ENCODE measurements at regions not wholly inside any gene's neighbourhood (a gene's known extent, or its start where the extent isn't known, plus 50 kb on each side); places are given as distances from the start of the nearest gene placed in this dataset.
"Not testable (repeated sequence)": the region's sequence is repeated elsewhere in the genome, so short reads cannot be mapped to it uniquely, and the experiment has no call there.

DNA sequence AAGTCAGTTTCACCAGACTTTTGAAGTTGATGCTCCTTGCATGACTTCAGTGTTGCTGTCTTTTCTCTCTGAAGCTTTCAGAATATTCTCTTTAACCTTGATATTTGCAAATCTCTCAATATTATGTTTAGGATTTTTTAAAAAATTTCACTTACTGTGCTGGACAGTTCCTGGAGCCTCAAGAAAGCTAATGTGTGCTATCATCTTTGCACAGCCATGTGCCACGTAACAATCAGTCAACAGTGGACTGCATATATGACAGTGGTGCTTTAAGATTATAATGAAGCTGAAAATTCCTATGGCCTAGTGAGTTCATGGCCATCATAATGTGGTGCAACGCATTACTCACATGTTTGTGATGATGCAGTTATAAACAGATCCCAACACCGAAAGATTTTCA, 59.1 kb upstream of the OGFRL1 start:
- H3K4me3 ChIP-seq (ENCODE audit: insufficient read depth, low read depth, low read length, poor library complexity, severe bottlenecking) = no peak overlapping the region
- DNase-seq = no peak
- no peaks in the 10 kb centered on the region for H3K36me3 ChIP-seq (ENCODE audit: control insufficient read depth, insufficient read depth, low read length)
- H3K9me3 ChIP-seq (ENCODE audit: control insufficient read depth, low read length) = no peaks in the 10 kb centered on the region
- peaks cover 6% of the 10 kb centered on the region for H3K4me1 ChIP-seq (ENCODE audit: control insufficient read depth, insufficient read depth, low read length, poor library complexity, severe bottlenecking)
- no peak overlapping the region for H3K27ac ChIP-seq (ENCODE audit: insufficient read depth, low read length, poor library complexity, severe bottlenecking)
- no peaks in the 10 kb centered on the region for H3K27me3 ChIP-seq (replicated peaks; ENCODE audit: control insufficient read depth, insufficient read depth, low read length, poor library complexity, severe bottlenecking)

DNA sequence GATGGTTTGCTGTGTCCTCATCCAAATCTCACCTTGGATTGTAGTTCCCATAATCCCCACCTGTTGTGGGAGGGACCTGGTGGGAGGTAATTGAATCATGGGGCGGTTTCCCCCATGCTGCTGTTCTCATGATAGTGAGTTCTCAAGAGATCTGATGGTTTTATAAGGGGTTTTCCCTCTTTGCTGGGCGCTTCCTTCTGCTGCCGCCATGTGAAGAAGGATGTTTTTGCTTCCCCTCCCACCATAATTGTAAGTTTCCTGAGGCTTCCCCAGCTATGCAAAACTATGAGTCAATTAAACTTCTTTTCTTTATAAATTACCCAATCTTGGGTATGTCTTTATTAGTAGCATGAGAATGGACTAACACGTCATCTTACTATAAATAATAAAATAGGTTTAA, 55.7 kb upstream of the OGFRL1 start:
- H3K27ac ChIP-seq (ENCODE audit: insufficient read depth, low read length, poor library complexity, severe bottlenecking); DNase-seq; H3K4me1 ChIP-seq (ENCODE audit: control insufficient read depth, insufficient read depth, low read length, poor library complexity, severe bottlenecking); H3K4me3 ChIP-seq (ENCODE audit: insufficient read depth, low read depth, low read length, poor library complexity, severe bottlenecking); H3K9me3 ChIP-seq (ENCODE audit: control insufficient read depth, low read length); H3K36me3 ChIP-seq (ENCODE audit: control insufficient read depth, insufficient read depth, low read length); H3K27me3 ChIP-seq (replicated peaks; ENCODE audit: control insufficient read depth, insufficient read depth, low read length, poor library complexity, severe bottlenecking): not testable (repeated sequence)

DNA sequence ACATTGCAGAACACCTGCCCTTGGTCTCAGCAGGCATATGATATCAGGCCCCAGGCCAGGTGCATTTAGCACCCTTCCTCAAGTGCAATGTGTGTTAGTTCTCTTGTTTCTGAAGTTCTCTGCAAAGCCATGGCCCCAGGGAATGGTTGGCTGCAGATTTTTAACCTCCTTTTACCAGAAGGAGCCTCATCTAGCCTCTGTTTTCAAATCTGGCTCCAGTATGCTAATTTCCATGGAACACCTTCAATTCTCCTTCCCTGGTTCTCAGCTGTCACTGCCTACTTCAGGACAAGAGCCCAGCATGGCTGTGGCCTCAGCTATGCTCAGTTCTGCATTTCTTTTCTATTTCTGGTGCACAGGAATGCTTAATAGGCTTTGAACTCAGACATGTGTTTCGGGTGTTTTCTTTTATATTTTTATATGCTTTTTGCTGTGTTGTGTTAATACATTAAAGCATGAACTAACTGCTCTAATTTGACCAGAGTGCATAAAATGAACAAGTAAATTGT, 51.6 kb upstream of the OGFRL1 start:
- DNase-seq = no peak
- H3K4me1 ChIP-seq (ENCODE audit: control insufficient read depth, insufficient read depth, low read length, poor library complexity, severe bottlenecking) = no peaks in the 10 kb centered on the region
- no peak overlapping the region for H3K27ac ChIP-seq (ENCODE audit: insufficient read depth, low read length, poor library complexity, severe bottlenecking)
- no peaks in the 10 kb centered on the region for H3K36me3 ChIP-seq (ENCODE audit: control insufficient read depth, insufficient read depth, low read length)
- no peaks in the 10 kb centered on the region for H3K9me3 ChIP-seq (ENCODE audit: control insufficient read depth, low read length)
- no peaks in the 10 kb centered on the region for H3K27me3 ChIP-seq (replicated peaks; ENCODE audit: control insufficient read depth, insufficient read depth, low read length, poor library complexity, severe bottlenecking)
- H3K4me3 ChIP-seq (ENCODE audit: insufficient read depth, low read depth, low read length, poor library complexity, severe bottlenecking) = no peak overlapping the region

DNA sequence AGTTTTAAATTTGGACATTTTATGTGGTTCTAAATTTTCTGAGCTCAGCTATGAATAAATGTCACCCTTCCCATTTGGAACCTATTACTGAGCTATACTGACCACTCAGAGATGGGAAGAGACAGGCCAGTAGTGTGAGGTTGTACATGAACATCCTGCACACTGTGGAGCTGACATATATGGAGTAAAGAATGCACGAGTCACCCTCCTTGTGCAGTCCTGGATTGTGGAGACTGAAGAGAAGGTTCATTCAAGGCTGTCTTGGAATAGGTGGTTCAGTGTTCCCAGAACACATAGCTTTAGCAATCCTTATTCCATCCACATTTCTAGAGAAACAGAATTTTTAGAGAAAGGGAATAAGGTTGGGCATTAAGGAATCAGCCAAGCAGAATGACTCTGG, 50.3 kb upstream of the OGFRL1 start:
- H3K27ac ChIP-seq (ENCODE audit: insufficient read depth, low read length, poor library complexity, severe bottlenecking) = no peak overlapping the region
- no peaks in the 10 kb centered on the region for H3K27me3 ChIP-seq (replicated peaks; ENCODE audit: control insufficient read depth, insufficient read depth, low read length, poor library complexity, severe bottlenecking)
- H3K4me3 ChIP-seq (ENCODE audit: insufficient read depth, low read depth, low read length, poor library complexity, severe bottlenecking) = no peak overlapping the region
- no peaks in the 10 kb centered on the region for H3K4me1 ChIP-seq (ENCODE audit: control insufficient read depth, insufficient read depth, low read length, poor library complexity, severe bottlenecking)
- H3K36me3 ChIP-seq (ENCODE audit: control insufficient read depth, insufficient read depth, low read length) = no peaks in the 10 kb centered on the region
- no peaks in the 10 kb centered on the region for H3K9me3 ChIP-seq (ENCODE audit: control insufficient read depth, low read length)
- no peak for DNase-seq
